ENCODE measurements at regions not wholly inside any gene's neighbourhood (a gene's known extent, or its start where the extent isn't known, plus 50 kb on each side); places are given as distances from the start of the nearest gene placed in this dataset.

DNA sequence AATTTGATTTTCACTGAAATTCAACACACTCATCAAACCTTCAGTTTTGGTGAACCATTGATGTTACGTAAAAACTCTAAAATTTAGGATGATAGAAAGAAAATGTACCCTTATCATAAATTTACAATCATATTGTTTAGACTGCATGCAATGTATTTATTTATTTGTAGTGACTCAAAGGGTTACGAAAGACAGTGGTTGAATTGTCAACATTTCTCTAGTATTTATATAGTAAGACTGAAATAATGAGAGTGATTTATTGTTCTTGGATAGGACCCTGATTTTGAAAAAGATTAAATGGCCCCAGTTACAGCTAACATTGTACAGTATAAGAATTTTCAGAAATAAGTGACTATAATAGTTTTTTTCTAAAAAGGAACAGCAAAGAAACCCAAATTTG is 591.5 kb downstream of the RFPL4B start:
- TF ChIP-seq, protein P1, sequence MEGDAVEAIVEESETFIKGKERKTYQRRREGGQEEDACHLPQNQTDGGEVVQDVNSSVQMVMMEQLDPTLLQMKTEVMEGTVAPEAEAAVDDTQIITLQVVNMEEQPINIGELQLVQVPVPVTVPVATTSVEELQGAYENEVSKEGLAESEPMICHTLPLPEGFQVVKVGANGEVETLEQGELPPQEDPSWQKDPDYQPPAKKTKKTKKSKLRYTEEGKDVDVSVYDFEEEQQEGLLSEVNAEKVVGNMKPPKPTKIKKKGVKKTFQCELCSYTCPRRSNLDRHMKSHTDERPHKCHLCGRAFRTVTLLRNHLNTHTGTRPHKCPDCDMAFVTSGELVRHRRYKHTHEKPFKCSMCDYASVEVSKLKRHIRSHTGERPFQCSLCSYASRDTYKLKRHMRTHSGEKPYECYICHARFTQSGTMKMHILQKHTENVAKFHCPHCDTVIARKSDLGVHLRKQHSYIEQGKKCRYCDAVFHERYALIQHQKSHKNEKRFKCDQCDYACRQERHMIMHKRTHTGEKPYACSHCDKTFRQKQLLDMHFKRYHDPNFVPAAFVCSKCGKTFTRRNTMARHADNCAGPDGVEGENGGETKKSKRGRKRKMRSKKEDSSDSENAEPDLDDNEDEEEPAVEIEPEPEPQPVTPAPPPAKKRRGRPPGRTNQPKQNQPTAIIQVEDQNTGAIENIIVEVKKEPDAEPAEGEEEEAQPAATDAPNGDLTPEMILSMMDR (IDR thresholded peaks at IDR 0.05; ENCODE audit: extremely low read depth in 1 of 2, insufficient read depth in 1 of 2, low read depth in 1 of 2, low read length in 2 of 2): no peak
- TF ChIP-seq, protein P2, sequence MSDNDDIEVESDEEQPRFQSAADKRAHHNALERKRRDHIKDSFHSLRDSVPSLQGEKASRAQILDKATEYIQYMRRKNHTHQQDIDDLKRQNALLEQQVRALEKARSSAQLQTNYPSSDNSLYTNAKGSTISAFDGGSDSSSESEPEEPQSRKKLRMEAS (IDR thresholded peaks at IDR 0.05; ENCODE audit: insufficient read depth, insufficient read length): no peak
- TF ChIP-seq POLR2AphosphoS5 (IDR thresholded peaks at IDR 0.05; ENCODE audit: insufficient read depth, low read depth, low read length): no peak
- no peak for TF ChIP-seq POLR2A (IDR thresholded peaks at IDR 0.05; ENCODE audit: low read depth, low read length)

All from endothelial cell of umbilical vein (primary cell).